ENCODE measurements at regions not wholly inside any gene's neighbourhood (a gene's known extent, or its start where the extent isn't known, plus 50 kb on each side); places are given as distances from the start of the nearest gene placed in this dataset.

DNA sequence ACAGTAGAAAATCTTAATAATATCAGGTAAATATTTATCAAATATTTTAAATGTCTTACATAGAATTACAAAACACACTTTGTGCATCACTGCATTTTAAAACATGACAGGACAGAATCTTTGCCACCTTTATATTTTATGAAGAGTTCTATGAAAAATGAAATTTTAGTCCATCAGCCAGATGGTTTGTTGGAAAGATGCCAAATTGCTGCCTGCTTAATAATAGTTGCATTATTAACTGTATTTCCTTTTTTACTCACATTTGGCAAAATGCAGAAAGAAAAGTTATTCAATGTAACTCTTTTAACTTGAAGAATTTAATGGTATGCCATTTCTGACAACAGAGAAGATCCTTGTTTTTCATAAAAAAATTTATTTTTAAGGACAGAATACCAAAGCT, 1271.6 kb downstream of the NSUN3 start:
- Histone ChIP-seq H3K27ac (ENCODE audit: low read depth, low read length) (no peak overlapping the region), H2BK12ac (ENCODE audit: low read depth, low read length) (no peak overlapping the region), H3K4ac (replicated peaks; ENCODE audit: insufficient read length, low read depth, low read length) (no peak overlapping the region), H4K20me1 (replicated peaks in 1 of 2; ENCODE audit: control insufficient read depth in 1 of 2, insufficient read depth in 2 of 2, low read length in 2 of 2) (no peaks in the 10 kb centered on the region), H2BK20ac (ENCODE audit: low read length) (no peak overlapping the region), H3K23ac (ENCODE audit: insufficient read length) (no peak overlapping the region), H3K36me3 (ENCODE audit: control insufficient read depth in 2 of 4, insufficient read depth in 4 of 4, low read length in 3 of 4) (no peaks in the 10 kb centered on the region), H2AK5ac (ENCODE audit: low read depth, low read length) (no peak overlapping the region), H4K91ac (replicated peaks; ENCODE audit: insufficient read length, low read length) (no peak overlapping the region), H4K5ac (ENCODE audit: insufficient read length, low read depth, low read length) (no peak overlapping the region), H3K4me2 (ENCODE audit: insufficient read depth in 1 of 2, low read depth in 2 of 2, low read length in 2 of 2) (no peak overlapping the region), H3K56ac (replicated peaks; ENCODE audit: insufficient read length, low read depth, low read length) (no peak overlapping the region), H3K27me3 (replicated peaks in 1 of 4; ENCODE audit: control insufficient read depth in 3 of 4, extremely low read depth in 1 of 4, insufficient read depth in 3 of 4, low read length in 3 of 4) (no peaks in the 10 kb centered on the region), H2BK5ac (ENCODE audit: low read depth, low read length) (no peak overlapping the region), H3K23me2 (ENCODE audit: low read depth, low read length) (no peaks in the 10 kb centered on the region), H3K18ac (ENCODE audit: extremely low read depth, low read length) (no peak overlapping the region), H3K9ac (replicated peaks in 1 of 4; ENCODE audit: extremely low read depth in 1 of 4, low read depth in 3 of 4, low read length in 3 of 4) (no peak overlapping the region), H3K4me3 (ENCODE audit: extremely low read depth in 1 of 4, insufficient read depth in 2 of 4, low read depth in 3 of 4, low read length in 4 of 4) (no peak overlapping the region), H2BK120ac (replicated peaks; ENCODE audit: low read depth, low read length) (no peak overlapping the region), H3K4me1 (replicated peaks in 1 of 4; ENCODE audit: control insufficient read depth in 3 of 4, insufficient read depth in 4 of 4, low read length in 3 of 4) (0 out of 7 replicates have a peak, but pooled peaks cover 0 to 2% (median 0%) of the 10 kb centered on the region in 4 experiments), H3K9me3 (ENCODE audit: insufficient read depth in 2 of 2, low read depth in 1 of 2, low read length in 1 of 2) (peaks cover 0 to 2% of the 10 kb centered on the region in 2 experiments; a peak in 1 of 4 replicates), H3K79me1 (ENCODE audit: low read depth, low read length) (no peaks in the 10 kb centered on the region), H3K14ac (ENCODE audit: insufficient read length) (no peak overlapping the region), H2BK15ac (ENCODE audit: low read length) (no peak overlapping the region), H3K79me2 (ENCODE audit: control insufficient read depth in 1 of 2, insufficient read depth in 2 of 2, low read length in 2 of 2) (no peaks in the 10 kb centered on the region), H2AFZ (ENCODE audit: low read length) (no peak overlapping the region), H4K8ac (ENCODE audit: extremely low read depth, insufficient read depth, low read length) (no peak overlapping the region)
- FAIRE-seq (no peak), DNase-seq (ENCODE audit: low read depth in 1 of 2, low spot score in 2 of 2) (no peak)
- ChIA-PET CTCF (ENCODE audit: partially characterized antibody) (no interaction called here), POLR2A (ENCODE audit: partially characterized antibody) (no interaction called here)
- TF ChIP-seq RNF2 (IDR thresholded peaks at IDR 0.05; ENCODE audit: borderline replicate concordance, low read depth, low read length, missing control alignments, poor library complexity, severe bottlenecking) (no peak), ATF3 (IDR thresholded peaks at IDR 0.05; ENCODE audit: insufficient read depth, low read depth, low read length) (no peak), PHF8 (conservative IDR thresholded peaks at IDR 0.05; ENCODE audit: low read depth, low read length) (no peak), TBP (IDR thresholded peaks at IDR 0.05; ENCODE audit: low read depth, low read length) (no peak)

All from H1 (cell line).